Tibial nerve (tissue), 4 donors: ENCODE measurements at regions not wholly inside any gene's neighbourhood (a gene's known extent, or its start where the extent isn't known, plus 50 kb on each side); places are given as distances from the start of the nearest gene placed in this dataset.

Experiments used
- DNase-seq, 2 donors: peaks; one replicate each; pipeline ENCODE4 v3.0.0-alpha.2; 2019; ENCODE audit warnings: low spot score in 2 of 2
- H3K27ac ChIP-seq, 4 donors: fragments of 200-600 bp; sonication (generic) in 3 of 4; one replicate each; pipeline ENCODE4 v1.5.1; 2017 to 2019; ENCODE audit warnings: mild to moderate bottlenecking in 1 of 4
- H3K27me3 ChIP-seq, 2 donors: fragments of 200-600 bp; sonication (generic) in 1 of 2; one replicate each; pipeline versions ENCODE4 v1.5.1 to v1.6.0; 2017 to 2019
- H3K36me3 ChIP-seq, 3 donors: fragments of 200-600 bp; sonication (generic); one replicate each; pipeline ENCODE4 v1.5.1; 2018 to 2019
- H3K4me1 ChIP-seq, 4 donors: fragments of 200-600 bp; sonication (generic) in 3 of 4; one replicate each; pipeline ENCODE4 v1.5.1; 2017 to 2019
- H3K4me3 ChIP-seq, 4 donors: fragments of 200-600 bp; sonication (generic) in 3 of 4; one replicate each; pipeline ENCODE4 v1.5.1; 2017 to 2019; ENCODE audit warnings: mild to moderate bottlenecking in 1 of 4, moderate library complexity in 1 of 4
- H3K9me3 ChIP-seq, 4 donors: fragments of 200-600 bp; sonication (generic) in 3 of 4; one replicate each; pipeline ENCODE4 v1.5.1; 2017 to 2019
- EP300 ChIP-seq, 2 donors: sonication (generic); formaldehyde crosslinking; IDR thresholded peaks; one replicate each; pipeline ENCODE4 v1.6.1; 2017; ENCODE audit warnings: antibody characterized with exemption in 2 of 2, mild to moderate bottlenecking in 1 of 2
- POLR2A ChIP-seq, 2 donors: fragments of 450-650 bp; IDR thresholded peaks; one replicate each; pipeline ENCODE4 v1.6.1; 2017; ENCODE audit warnings: antibody characterized with exemption in 2 of 2, mild to moderate bottlenecking in 2 of 2, moderate library complexity in 2 of 2
- whole genome bisulfite sequencing, 2 donors: methylation state at CpG; one replicate each; pipeline ENCODE4 v1.1.5; 2018; 5-methylcytosine and 5-hydroxymethylcytosine counted together
- TF ChIP-seq, protein P1 (sequence below), 5 experiments: fragments of 200-600 bp in 3 of 5; fragments of 450-650 bp in 2 of 5; sonication (generic) in 3 of 5; IDR thresholded peaks; one replicate each; pipeline ENCODE4 v1.5.1; 2016 to 2019; ENCODE audit warnings: antibody characterized with exemption in 5 of 5, mild to moderate bottlenecking in 3 of 5, moderate library complexity in 2 of 5

DNA sequence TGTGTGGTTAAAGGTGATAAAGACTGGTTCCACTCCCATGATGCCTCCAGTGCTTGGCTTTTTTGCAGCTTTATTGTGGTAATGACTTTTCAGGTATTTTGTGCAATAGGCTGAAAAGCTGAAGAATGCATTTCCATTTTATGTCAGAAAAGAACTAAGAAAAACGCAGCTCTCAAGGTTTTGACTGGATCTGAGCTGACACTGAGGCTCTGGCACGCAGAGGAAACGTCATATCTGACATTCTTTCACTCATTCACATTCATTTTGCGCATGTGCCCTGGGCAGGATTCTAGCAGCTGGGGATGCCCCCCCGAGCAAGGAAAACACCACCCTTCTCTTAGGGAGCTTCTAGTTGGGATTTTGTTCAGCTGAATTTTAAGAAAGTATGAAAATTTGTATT is 408.5 kb upstream of the MKI67 start:
- H3K27me3 ChIP-seq, result peaks cover 0 to 42% of the 10 kb centered on the region in 2 donors

DNA sequence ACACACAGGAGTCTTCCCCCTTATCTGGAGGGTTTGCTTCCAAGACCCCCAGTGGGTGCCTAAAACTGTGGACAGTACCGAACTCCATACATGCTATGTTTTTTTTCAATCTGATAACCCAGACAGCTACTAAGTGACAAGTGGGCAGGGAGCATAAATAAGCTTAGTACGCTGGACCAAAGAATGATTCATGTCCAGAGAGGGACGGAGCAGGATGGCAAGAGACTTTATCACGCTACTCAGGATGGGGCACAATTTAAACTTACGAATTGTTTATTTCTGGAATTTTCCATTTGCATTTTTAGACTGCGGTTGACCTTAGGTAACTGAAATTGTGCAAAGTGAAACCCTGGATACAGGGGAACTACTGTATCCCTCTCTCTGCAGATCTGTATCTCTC is 410.0 kb upstream of the MKI67 start:
- WGBS, 2 donors, result 79 to 84% methylated on average over 6 of the region's 6 CpGs
- peaks cover 0 to 58% of the 10 kb centered on the region in 2 donors for H3K27me3 ChIP-seq
- H3K4me1 ChIP-seq, result peaks cover 0 to 17% (median 0%) of the 10 kb centered on the region in 4 donors
- no peak overlapping the region for H3K27ac ChIP-seq
- H3K4me3 ChIP-seq, result no peak overlapping the region
- DNase-seq, result no peak
- H3K36me3 ChIP-seq, result no peaks in the 10 kb centered on the region
- TF ChIP-seq EP300 (IDR thresholded peaks at IDR 0.05) (no peak), POLR2A (IDR thresholded peaks at IDR 0.05) (no peak)
- TF ChIP-seq, protein P1, sequence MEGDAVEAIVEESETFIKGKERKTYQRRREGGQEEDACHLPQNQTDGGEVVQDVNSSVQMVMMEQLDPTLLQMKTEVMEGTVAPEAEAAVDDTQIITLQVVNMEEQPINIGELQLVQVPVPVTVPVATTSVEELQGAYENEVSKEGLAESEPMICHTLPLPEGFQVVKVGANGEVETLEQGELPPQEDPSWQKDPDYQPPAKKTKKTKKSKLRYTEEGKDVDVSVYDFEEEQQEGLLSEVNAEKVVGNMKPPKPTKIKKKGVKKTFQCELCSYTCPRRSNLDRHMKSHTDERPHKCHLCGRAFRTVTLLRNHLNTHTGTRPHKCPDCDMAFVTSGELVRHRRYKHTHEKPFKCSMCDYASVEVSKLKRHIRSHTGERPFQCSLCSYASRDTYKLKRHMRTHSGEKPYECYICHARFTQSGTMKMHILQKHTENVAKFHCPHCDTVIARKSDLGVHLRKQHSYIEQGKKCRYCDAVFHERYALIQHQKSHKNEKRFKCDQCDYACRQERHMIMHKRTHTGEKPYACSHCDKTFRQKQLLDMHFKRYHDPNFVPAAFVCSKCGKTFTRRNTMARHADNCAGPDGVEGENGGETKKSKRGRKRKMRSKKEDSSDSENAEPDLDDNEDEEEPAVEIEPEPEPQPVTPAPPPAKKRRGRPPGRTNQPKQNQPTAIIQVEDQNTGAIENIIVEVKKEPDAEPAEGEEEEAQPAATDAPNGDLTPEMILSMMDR (IDR thresholded peaks at IDR 0.05), result no peak
- no peaks in the 10 kb centered on the region for H3K9me3 ChIP-seq

More for the DNA sequence above, 408.5 kb upstream of the MKI67 start:
- no peak overlapping the region for H3K27ac ChIP-seq
- TF ChIP-seq, protein P1 (IDR thresholded peaks at IDR 0.05), result no peak
- TF ChIP-seq POLR2A (IDR thresholded peaks at IDR 0.05), result no peak
- TF ChIP-seq EP300 (IDR thresholded peaks at IDR 0.05), result no peak
- no peaks in the 10 kb centered on the region for H3K9me3 ChIP-seq
- whole genome bisulfite sequencing, 2 donors, result 39 to 68% methylated on average over 5 of the region's 5 CpGs
- H3K36me3 ChIP-seq, result no peaks in the 10 kb centered on the region
- DNase-seq, result no peak
- peaks cover 0 to 1% (median 0%) of the 10 kb centered on the region in 4 donors for H3K4me1 ChIP-seq
- no peak overlapping the region for H3K4me3 ChIP-seq

DNA sequence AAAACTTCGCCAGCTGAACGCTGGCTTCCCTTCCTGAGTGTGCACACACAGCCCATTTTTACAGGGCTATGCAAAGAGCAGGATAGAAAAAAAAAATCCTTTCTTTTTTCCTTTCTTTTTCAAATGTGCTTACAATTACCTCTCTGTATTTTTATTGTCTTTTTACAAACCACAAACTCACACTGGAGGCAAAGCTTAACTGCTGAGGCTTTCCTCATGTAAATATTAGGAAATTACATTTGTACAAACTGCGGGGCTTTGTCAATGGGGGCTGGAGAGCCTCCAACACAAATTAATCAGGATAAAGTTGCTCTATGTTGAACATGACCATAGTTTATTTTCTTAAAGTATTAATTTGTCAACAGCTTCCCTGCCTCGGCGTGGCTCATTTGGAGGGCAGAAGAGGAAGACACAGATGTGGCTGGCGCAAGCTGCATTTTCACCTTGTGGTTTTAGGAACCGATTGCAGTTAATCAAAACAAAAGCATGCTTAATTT is 411.7 kb upstream of the MKI67 start:
- H3K36me3 ChIP-seq, result no peaks in the 10 kb centered on the region
- DNase-seq, result no peak
- no peaks in the 10 kb centered on the region for H3K9me3 ChIP-seq
- peaks cover 0 to 60% of the 10 kb centered on the region in 2 donors for H3K27me3 ChIP-seq
- TF ChIP-seq EP300 (IDR thresholded peaks at IDR 0.05) (no peak), POLR2A (IDR thresholded peaks at IDR 0.05) (no peak)
- TF ChIP-seq, protein P1 (IDR thresholded peaks at IDR 0.05), result no peak
- H3K4me3 ChIP-seq, result no peak overlapping the region
- 44 to 57% methylated on average over 7 of the region's 7 CpGs for WGBS, 2 donors
- no peak overlapping the region for H3K27ac ChIP-seq
- H3K4me1 ChIP-seq, result peaks cover 0 to 21% (median 0%) of the 10 kb centered on the region in 4 donors

DNA sequence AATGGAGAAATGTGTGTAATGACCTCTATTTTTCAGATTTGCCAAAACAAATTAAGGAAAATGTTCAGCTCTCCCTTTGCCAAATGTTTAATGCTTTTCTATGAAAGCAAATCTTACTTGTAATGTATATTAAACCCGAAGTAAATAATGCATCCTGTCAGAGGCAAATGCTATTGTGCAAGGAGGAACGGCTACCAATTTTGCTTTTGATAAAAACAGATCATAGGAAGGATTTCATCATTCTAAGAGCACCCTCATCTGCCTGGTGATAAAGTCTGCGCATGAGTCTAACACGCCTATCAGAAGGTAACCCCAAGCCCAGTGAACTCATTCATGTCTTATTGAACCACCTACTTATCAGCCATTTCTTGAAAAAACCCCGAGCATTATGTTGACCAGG is 412.4 kb upstream of the MKI67 start:
- DNase-seq, result no peak
- H3K27me3 ChIP-seq, result peaks cover 0 to 60% of the 10 kb centered on the region in 2 donors

DNA sequence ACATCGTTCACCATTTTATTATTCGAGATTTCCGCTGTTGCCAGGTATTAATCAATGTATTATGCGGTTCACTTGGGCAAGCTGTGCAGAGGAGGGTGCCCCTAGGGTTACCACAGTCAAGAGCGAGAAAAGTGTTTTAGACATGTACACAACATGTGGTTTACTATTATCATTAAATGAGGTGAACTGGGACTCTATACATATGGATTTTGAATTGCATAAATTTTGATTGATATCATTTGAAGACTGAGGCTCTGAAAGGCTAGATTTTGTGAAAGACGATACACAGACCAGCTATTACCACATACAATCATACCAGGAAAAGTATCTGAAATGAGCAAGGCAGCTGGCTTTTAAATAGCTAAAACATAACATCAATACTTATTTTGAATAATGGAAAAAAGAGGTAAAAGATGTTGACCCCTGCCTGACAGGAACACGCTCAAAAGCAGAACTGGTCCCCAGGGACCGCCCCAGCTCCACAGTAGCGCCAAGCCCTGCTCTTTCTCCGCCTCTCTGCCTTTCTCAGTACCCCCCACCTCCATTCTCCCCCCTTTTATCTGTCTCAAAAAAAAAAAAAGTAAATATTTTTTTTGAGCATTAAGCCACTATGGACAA is 413.4 kb upstream of the MKI67 start:
- Histone ChIP-seq H3K27ac (no peak overlapping the region), H3K27me3 (peaks cover 0 to 56% of the 10 kb centered on the region in 2 donors), H3K4me1 (peaks cover 0 to 21% (median 0%) of the 10 kb centered on the region in 4 donors), H3K9me3 (no peaks in the 10 kb centered on the region), H3K36me3 (no peaks in the 10 kb centered on the region), H3K4me3 (no peak overlapping the region)
- TF ChIP-seq EP300 (IDR thresholded peaks at IDR 0.05) (no peak), POLR2A (IDR thresholded peaks at IDR 0.05) (no peak)
- TF ChIP-seq, protein P1 (IDR thresholded peaks at IDR 0.05), result no peak
- WGBS, 2 donors, result 72 to 75% methylated on average over 10 of the region's 10 CpGs
- DNase-seq, result no peak

More for the DNA sequence above, 412.4 kb upstream of the MKI67 start:
- Histone ChIP-seq H3K36me3 (no peaks in the 10 kb centered on the region), H3K9me3 (no peaks in the 10 kb centered on the region), H3K27ac (no peak overlapping the region), H3K4me3 (no peak overlapping the region), H3K4me1 (peaks cover 0 to 21% (median 0%) of the 10 kb centered on the region in 4 donors)
- 80 to 89% methylated on average over 5 of the region's 5 CpGs for WGBS, 2 donors
- TF ChIP-seq POLR2A (IDR thresholded peaks at IDR 0.05) (no peak), EP300 (IDR thresholded peaks at IDR 0.05) (no peak)
- TF ChIP-seq, protein P1 (IDR thresholded peaks at IDR 0.05), result no peak
